GM23248 (cell line): ENCODE measurements at regions not wholly inside any gene's neighbourhood (a gene's known extent, or its start where the extent isn't known, plus 50 kb on each side); places are given as distances from the start of the nearest gene placed in this dataset.

Experiments used
- DNase-seq: peaks from one replicate; pipeline ENCODE4 v3.0.0-alpha.2; 2015
- H2AFZ ChIP-seq: fragments of 200-600 bp; sonication (generic); 2 replicates; pipeline ENCODE4 v1.6.1; 2016; ENCODE audit warnings: antibody characterized with exemption
- H3F3A ChIP-seq: fragments of 200-600 bp; sonication (generic); 2 replicates; pipeline ENCODE4 v1.6.1; 2016; ENCODE audit warnings: mild to moderate bottlenecking, antibody characterized with exemption, mixed run types; ENCODE audit not compliant: insufficient read depth
- H3K27ac ChIP-seq: fragments of 200-600 bp; sonication (generic); 2 replicates; pipeline ENCODE4 v1.5.1; 2016; ENCODE audit warnings: mild to moderate bottlenecking
- H3K27me3 ChIP-seq: fragments of 200-600 bp; sonication (generic); replicated peaks from 2 replicates; pipeline ENCODE4 v1.6.1; 2016; ENCODE audit warnings: mild to moderate bottlenecking; ENCODE audit not compliant: insufficient read depth
- H3K36me3 ChIP-seq: fragments of 200-600 bp; sonication (generic); 2 replicates; pipeline ENCODE4 v1.6.1; 2016; ENCODE audit warnings: low read depth, mild to moderate bottlenecking
- H3K4me1 ChIP-seq: fragments of 200-600 bp; sonication (generic); 2 replicates; pipeline ENCODE4 v1.6.1; 2016; ENCODE audit warnings: mild to moderate bottlenecking; ENCODE audit not compliant: insufficient read depth
- H3K4me2 ChIP-seq: fragments of 200-600 bp; sonication (generic); one replicate; pipeline ENCODE4 v1.6.1; 2016; ENCODE audit warnings: mild to moderate bottlenecking; ENCODE audit not compliant: unreplicated experiment
- H3K4me3 ChIP-seq: fragments of 200-600 bp; sonication (generic); 2 replicates; pipeline ENCODE4 v1.5.1; 2016; ENCODE audit warnings: mild to moderate bottlenecking
- H3K79me2 ChIP-seq: fragments of 200-600 bp; sonication (generic); 2 replicates; pipeline ENCODE4 v1.6.1; 2016; ENCODE audit warnings: mild to moderate bottlenecking; ENCODE audit not compliant: insufficient read depth
- H3K9ac ChIP-seq: fragments of 200-600 bp; sonication (generic); 2 replicates; pipeline ENCODE4 v1.6.1; 2016; ENCODE audit warnings: mild to moderate bottlenecking
- H3K9me2 ChIP-seq: fragments of 200-600 bp; sonication (generic); 2 replicates; pipeline ENCODE4 v1.6.1; 2016; ENCODE audit warnings: mixed run types, mild to moderate bottlenecking, moderate library complexity; ENCODE audit not compliant: insufficient read depth
- H3K9me3 ChIP-seq: fragments of 200-600 bp; sonication (generic); one replicate; pipeline ENCODE4 v1.6.1; 2017; ENCODE audit warnings: low read depth
- H4K20me1 ChIP-seq: fragments of 200-600 bp; sonication (generic); 2 replicates; pipeline ENCODE4 v1.6.0; 2016; ENCODE audit not compliant: insufficient read depth
- EZH2 ChIP-seq: fragments of 200-600 bp; sonication (generic); IDR thresholded peaks from 2 replicates; pipeline ENCODE4 v1.6.1; 2018; ENCODE audit warnings: antibody characterized with exemption, mild to moderate bottlenecking; ENCODE audit not compliant: insufficient read depth, poor library complexity, severe bottlenecking
- EZH2phosphoT487 ChIP-seq: fragments of 200-600 bp; sonication (generic); IDR thresholded peaks from 2 replicates; pipeline ENCODE4 v1.6.1; 2018; ENCODE audit warnings: antibody characterized with exemption, moderate library complexity, mild to moderate bottlenecking, low read depth; ENCODE audit not compliant: insufficient read depth
- WGBS, 2 experiments: methylation state at CpG; one replicate each; pipeline ENCODE4 v1.1.6; 2015 to 2017; ENCODE audit warnings: low lambda C conversion rate in 2 of 2, low coverage in 1 of 2; ENCODE audit errors: missing lambda C conversion rate in 2 of 2; 5-methylcytosine and 5-hydroxymethylcytosine counted together
- in situ Hi-C: fragments of 300-500 bp; cut with MboI; formaldehyde crosslinking; loops from 2 replicates; pipeline ENCODE4 v1.15.0; 2020

- WGBS, 2 experiments: 31 to 46% methylated on average over 2 of the region's 2 CpGs
- no peaks in the 10 kb centered on the region for H3K79me2 ChIP-seq
- no peak overlapping the region for H3K9ac ChIP-seq
- no peaks in the 10 kb centered on the region for H3K36me3 ChIP-seq
- H3K4me1 ChIP-seq: no peaks in the 10 kb centered on the region
- H3F3A ChIP-seq: no peaks in the 10 kb centered on the region
- TF ChIP-seq EZH2 (no peak), EZH2phosphoT487 (no peak)
- H3K4me2 ChIP-seq: no peak overlapping the region
- H4K20me1 ChIP-seq: no peaks in the 10 kb centered on the region
- no peaks in the 10 kb centered on the region for H3K9me2 ChIP-seq
- H3K4me3 ChIP-seq: no peak overlapping the region
- no peak overlapping the region for H2AFZ ChIP-seq
- H3K9me3 ChIP-seq: no peaks in the 10 kb centered on the region
- no peak overlapping the region for H3K27ac ChIP-seq
- in situ Hi-C loops: no loop called here
- H3K27me3 ChIP-seq: no peaks in the 10 kb centered on the region
- DNase-seq: no peak
Observed at GRCh38 chr7:85306115-85306514, 119.3 kb upstream of the SEMA3D start.

- H3K27me3 ChIP-seq: no peaks in the 10 kb centered on the region
- no peak overlapping the region for H2AFZ ChIP-seq
- no peak overlapping the region for H3K9ac ChIP-seq
- H3K36me3 ChIP-seq: no peaks in the 10 kb centered on the region
- H3K79me2 ChIP-seq: no peaks in the 10 kb centered on the region
- H4K20me1 ChIP-seq: no peaks in the 10 kb centered on the region
- H3K9me3 ChIP-seq: no peaks in the 10 kb centered on the region
- no peak overlapping the region for H3K4me2 ChIP-seq
- WGBS, 2 experiments: 91 to 93% methylated on average over 3 of the region's 3 CpGs
- H3F3A ChIP-seq: no peaks in the 10 kb centered on the region
- H3K27ac ChIP-seq: no peak overlapping the region
- in situ Hi-C loops: no loop called here
- no peaks in the 10 kb centered on the region for H3K4me1 ChIP-seq
- DNase-seq: no peak
- no peaks in the 10 kb centered on the region for H3K9me2 ChIP-seq
- TF ChIP-seq EZH2phosphoT487 (no peak), EZH2 (no peak)
- no peak overlapping the region for H3K4me3 ChIP-seq
Observed at GRCh38 chr7:85294176-85294575, 107.3 kb upstream of the SEMA3D start.

DNA sequence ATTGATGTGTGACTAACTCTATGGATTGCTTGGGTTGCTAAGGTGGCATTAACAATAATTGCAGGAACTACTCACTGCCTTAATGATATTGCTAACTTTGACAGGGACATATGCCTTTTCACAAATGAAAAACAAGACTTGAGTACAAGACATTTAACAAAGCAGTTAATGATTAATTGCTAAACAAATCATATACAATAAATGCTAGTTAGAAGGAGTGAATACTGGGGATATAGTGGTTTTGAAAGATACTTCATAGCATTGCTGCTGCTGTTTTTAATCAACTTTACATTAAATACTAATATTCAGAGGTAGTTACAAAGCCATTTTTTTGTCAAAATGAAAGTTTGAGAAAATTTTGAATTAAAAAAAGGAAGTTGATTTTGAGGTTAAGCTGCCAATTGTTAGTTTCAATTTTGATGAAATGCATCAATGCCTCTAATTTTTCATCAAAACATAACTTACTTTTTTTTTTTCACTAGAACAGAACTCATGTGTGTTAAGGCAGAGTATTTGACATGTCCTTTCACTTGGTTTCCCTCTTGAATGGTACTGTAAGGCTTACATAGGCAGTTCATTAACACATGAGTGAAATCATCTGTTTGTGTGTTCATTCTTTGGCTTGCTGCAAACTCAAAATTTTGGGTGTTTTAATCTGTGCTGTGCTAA, 106.2 kb upstream of the SEMA3D start:
- H3K9me2 ChIP-seq: no peaks in the 10 kb centered on the region
- TF ChIP-seq EZH2 (no peak), EZH2phosphoT487 (no peak)
- DNase-seq: no peak
- H3K4me3 ChIP-seq: no peak overlapping the region
- no peak overlapping the region for H3K4me2 ChIP-seq
- H3F3A ChIP-seq: no peaks in the 10 kb centered on the region
- H3K79me2 ChIP-seq: no peaks in the 10 kb centered on the region
- H3K36me3 ChIP-seq: no peaks in the 10 kb centered on the region
- H3K4me1 ChIP-seq: no peaks in the 10 kb centered on the region
- no peak overlapping the region for H3K9ac ChIP-seq
- no peaks in the 10 kb centered on the region for H3K9me3 ChIP-seq
- in situ Hi-C loops: no loop called here
- H3K27ac ChIP-seq: no peak overlapping the region
- H4K20me1 ChIP-seq: no peaks in the 10 kb centered on the region
- no peaks in the 10 kb centered on the region for H3K27me3 ChIP-seq
- no peak overlapping the region for H2AFZ ChIP-seq

- in situ Hi-C loops: no loop called here
- Histone ChIP-seq H3K4me1 (peaks cover 16% of the 10 kb centered on the region), H3K27me3 (no peaks in the 10 kb centered on the region), H3K27ac (no peak overlapping the region), H3K9me3 (no peaks in the 10 kb centered on the region), H3K4me3 (no peak overlapping the region), H3K4me2 (no peak overlapping the region), H2AFZ (no peak overlapping the region), H3K79me2 (no peaks in the 10 kb centered on the region), H3K9me2 (no peaks in the 10 kb centered on the region), H3F3A (peaks cover 10% of the 10 kb centered on the region; the same call in 1 of the 2 replicates), H4K20me1 (no peaks in the 10 kb centered on the region), H3K9ac (no peak overlapping the region), H3K36me3 (no peaks in the 10 kb centered on the region)
- 86 to 91% methylated on average over 2 of the region's 2 CpGs for WGBS, 2 experiments
- no peak for DNase-seq
- no peak for TF ChIP-seq EZH2phosphoT487
- TF ChIP-seq EZH2: no peak
Observed at GRCh38 chr7:85290269-85290668, 103.4 kb upstream of the SEMA3D start.

DNA sequence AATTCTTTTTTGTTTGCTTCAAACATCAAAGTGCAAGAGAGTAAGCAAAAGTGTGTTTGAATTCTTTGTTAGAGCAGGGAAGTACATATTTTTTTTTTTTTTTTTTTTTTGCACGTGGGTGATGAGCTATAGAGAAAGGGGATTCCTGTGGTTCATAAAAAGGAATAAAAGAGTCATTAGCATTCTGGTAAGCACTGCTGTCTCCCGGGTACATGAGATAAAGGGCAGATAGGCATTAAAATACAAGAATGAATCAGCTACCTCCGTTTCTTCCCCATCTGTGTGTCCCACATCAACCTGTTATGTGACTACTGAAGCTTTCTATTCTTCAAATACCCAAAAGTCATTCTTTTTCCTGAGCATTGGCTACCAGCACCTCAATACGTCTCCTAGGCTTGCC, 102.4 kb upstream of the SEMA3D start:
- peaks cover 16% of the 10 kb centered on the region for H3K4me1 ChIP-seq
- H3K36me3 ChIP-seq: no peaks in the 10 kb centered on the region
- no peaks in the 10 kb centered on the region for H3K9me2 ChIP-seq
- no peak overlapping the region for H3K9ac ChIP-seq
- H3F3A ChIP-seq: peaks cover 10% of the 10 kb centered on the region; the same call in 1 of the 2 replicates
- no peak overlapping the region for H3K4me2 ChIP-seq
- no peaks in the 10 kb centered on the region for H4K20me1 ChIP-seq
- DNase-seq: no peak
- no peak overlapping the region for H2AFZ ChIP-seq
- H3K27me3 ChIP-seq: no peaks in the 10 kb centered on the region
- 80 to 86% methylated on average over 4 of the region's 4 CpGs for WGBS, 2 experiments
- no peaks in the 10 kb centered on the region for H3K79me2 ChIP-seq
- in situ Hi-C loops: no loop called here
- TF ChIP-seq EZH2phosphoT487: no peak
- no peak for TF ChIP-seq EZH2
- H3K9me3 ChIP-seq: no peaks in the 10 kb centered on the region
- H3K4me3 ChIP-seq: no peak overlapping the region
- no peak overlapping the region for H3K27ac ChIP-seq
